HT1080 (cell line): ENCODE measurements at regions not wholly inside any gene's neighbourhood (a gene's known extent, or its start where the extent isn't known, plus 50 kb on each side); places are given as distances from the start of the nearest gene placed in this dataset. TPM values are rescaled to one million over a fixed set of nuclear protein-coding genes. Genes with fewer than 3 reads are reported as not detected.
"Not testable (repeated sequence)": the region's sequence is repeated elsewhere in the genome, so short reads cannot be mapped to it uniquely, and the experiment has no call there.

Experiments used
- DNase-seq: peaks from one replicate; pipeline ENCODE4 v3.0.0-alpha.2; 2015; ENCODE audit warnings: low read depth
- small RNA-seq: library from RNA; depleted of rRNA; stranded (forward); fragments of <200 nt; gene quantifications from one replicate; pipeline ENCODE3, GENCODE V24; 2014

- DNase-seq = peak; percentile 11
Measured at GRCh38 chr2:16729335-16729734, 63.7 kb upstream of the CYRIA start.

GRCh38 chr2:16728351-16729136 is 62.9 kb upstream of the CYRIA start:
- DNase-seq = no peak

DNA sequence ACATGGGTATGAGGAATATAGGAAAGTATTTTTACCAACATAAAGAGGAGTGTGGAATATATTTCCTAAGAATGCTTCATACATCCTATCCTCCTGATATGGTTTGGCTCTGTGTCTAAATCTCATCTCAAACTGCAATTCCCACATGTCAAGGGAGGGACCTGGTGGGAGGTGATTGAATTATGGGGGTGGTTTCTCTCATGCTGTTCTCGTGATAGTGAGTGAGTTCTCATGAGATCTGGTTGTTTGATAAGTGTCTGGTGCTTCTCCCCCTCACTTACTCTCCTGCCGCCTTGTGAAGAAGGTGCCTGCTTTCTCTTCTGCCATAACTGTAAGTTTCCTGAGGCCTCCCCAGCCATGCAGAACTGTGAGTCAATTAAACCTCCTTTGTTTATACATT is 62.2 kb upstream of the CYRIA start:
- DNase-seq = not testable (repeated sequence)

DNA sequence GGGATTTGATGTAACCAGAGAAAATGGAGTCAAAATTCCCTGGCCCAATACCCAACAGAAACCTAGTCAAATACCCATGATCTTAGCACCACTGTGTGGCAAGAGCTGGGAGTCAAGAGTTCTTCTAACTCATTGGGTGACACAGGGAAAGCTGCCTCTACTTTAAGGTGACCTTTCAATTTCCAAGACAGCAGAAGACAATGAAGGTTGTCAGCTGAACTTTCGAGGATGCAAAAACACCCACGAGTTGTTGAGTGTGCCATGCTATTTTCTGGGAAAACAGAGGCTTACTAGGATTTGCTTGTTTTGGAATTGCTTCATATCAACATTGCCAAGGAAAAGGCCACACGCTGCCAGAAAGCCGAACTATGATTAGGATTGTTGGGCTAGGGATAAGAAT is 61.6 kb upstream of the CYRIA start:
- DNase-seq = no peak

DNA sequence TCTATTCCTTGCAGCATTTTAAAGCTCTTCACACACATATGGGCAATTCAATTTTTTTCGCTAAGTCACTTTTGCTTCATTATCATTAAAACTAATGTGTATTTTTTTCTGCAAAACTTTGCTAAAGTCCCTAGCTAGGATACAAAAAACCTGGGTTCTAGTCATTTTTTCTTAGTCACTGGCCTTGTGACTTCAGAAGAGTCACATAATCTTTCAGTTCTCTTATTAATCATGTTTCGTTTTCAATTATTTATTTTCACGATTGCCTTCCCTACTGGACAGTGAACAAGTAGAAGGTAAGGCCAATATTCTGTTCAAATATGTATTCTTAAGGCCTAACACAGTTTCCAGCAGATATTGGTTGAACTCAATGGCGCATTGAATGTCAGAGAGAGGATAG is 60.9 kb upstream of the CYRIA start:
- DNase-seq = no peak

DNA sequence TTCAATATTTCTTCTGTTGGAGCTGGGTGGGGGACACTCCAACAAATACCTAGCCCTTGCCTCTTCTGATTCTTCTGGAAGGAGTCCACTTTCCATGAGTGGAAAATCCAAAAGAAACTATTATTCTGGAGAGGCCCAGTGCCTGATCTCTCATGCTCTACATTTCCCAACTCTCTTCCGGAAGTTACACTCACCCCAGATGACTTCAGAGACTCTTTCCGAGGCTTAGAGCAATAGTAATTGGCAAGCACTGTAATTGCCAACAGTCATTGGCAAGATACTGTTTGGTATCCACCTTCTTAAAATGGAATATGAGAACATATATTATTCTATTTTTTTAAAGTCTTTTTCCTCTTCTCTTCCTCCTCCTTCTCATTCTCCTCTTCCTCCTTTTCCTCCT is 60.5 kb upstream of the CYRIA start:
- peak; percentile 17 for DNase-seq

- no peak for DNase-seq
Measured at GRCh38 chr2:16725549-16725948, 59.9 kb upstream of the CYRIA start.

- DNase-seq = no peak
Measured at GRCh38 chr2:16722677-16723076, 57.0 kb upstream of the CYRIA start.

GRCh38 chr2:16722126-16722525 is 56.5 kb upstream of the CYRIA start:
- DNase-seq = no peak

GRCh38 chr2:16721529-16721928 is 55.9 kb upstream of the CYRIA start:
- DNase-seq = not testable (repeated sequence)

DNA sequence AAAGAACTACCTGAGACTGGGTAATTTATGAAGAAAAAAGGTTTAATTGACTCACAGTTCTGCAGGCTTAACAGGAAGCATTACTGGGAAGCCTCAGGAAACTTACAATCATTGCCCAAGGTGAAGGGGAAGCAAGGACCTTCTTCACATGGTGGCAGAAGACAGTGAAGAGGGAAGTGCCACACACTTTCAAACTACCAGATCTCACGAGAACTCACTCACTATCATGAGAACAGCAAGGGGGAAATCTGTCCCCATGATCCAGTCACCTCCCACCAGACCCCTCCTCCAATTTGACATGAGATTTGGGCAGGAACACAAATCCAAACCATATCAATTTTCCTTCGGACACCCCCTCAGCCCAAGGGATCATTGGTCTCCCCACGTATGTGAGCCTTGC is 55.1 kb upstream of the CYRIA start:
- DNase-seq = not testable (repeated sequence)

GRCh38 chr2:16719485-16719808 is 53.8 kb upstream of the CYRIA start:
- DNase-seq = no peak

DNA sequence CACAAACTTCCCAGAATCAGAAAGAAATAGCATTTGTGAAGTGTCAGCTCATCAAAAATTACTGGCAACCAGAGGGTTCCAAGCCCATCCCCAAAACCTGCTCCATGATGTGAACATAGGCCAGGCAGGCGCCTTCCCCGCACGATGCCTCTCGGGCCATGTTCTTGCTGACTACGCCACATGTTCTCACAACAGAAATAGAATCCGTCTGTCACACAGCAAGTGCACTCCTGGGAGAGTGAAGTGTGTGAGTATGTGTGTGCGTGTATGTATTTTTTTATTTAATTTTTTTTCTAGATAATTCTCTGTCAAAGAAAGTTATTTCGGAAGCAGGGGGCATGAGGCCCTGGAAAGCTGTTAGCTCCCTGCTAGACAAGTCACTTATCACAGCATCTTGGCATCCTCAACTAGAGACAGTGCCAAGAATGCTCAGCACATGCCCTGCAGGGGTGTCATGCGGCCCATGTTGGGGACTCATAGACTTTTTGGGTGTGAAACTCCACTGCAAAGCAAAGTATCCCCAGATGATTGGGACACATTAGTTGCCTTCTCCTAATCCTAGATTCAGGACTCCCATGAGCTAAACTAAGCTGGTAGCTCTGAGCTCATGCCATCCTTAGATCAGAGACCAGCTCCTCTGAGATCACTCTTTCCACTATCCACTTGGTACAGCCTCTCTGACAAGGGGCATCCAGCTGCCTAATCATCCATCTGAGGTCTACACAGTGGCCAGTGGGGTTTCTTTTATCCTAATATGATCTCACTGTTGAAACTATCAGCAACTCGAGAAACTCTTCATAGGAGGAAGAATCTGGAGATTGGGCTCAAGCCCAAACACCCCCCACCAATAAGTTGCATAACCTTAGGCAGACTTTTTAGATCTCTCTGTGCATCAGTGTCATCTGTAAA is 53.2 kb upstream of the CYRIA start:
- no peak for DNase-seq

DNA sequence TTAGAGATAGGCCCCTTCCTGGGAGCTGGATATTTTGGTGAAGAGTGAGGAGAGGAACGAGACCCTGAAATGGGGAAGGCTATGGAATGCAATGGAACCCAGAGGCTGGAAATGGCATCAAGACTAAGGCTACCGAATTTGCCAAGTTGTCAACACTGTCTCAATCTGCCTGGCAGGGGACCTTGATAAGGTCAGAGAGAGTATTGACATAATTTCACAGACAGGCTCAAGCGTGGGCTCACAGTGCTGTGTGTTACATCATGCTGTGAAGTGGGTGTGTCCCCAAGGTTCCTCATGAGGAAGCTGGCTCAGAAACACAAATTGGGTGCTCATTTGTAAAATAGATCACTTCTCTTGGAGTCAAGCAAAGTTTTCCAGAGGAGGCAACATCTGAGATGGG is 51.8 kb upstream of the CYRIA start:
- no peak for DNase-seq

- DNase-seq = no peak
Measured at GRCh38 chr2:16716944-16717343, 51.3 kb upstream of the CYRIA start.

- DNase-seq = peak; percentile 41
Measured at GRCh38 chr2:16716024-16716423, 50.4 kb upstream of the CYRIA start.

Small RNAs in the stretch of these regions (small RNA-seq; reads per million reads assigned to genes)
- not detected for gene RN7SKP168
